ENCODE measurements at regions not wholly inside any gene's neighbourhood (a gene's known extent, or its start where the extent isn't known, plus 50 kb on each side); places are given as distances from the start of the nearest gene placed in this dataset.

GRCh38 chr3:54008099-54008498 is 114.3 kb upstream of the CACNA2D3 start:
- BruUV-seq (replicated peaks): no TSS peak
- no peaks in the 10 kb centered on the region for H3K36me3 ChIP-seq (ENCODE audit: control insufficient read depth, insufficient read depth, low read length)
- CTCF ChIA-PET: no interaction called here
- H3K9me3 ChIP-seq: no peaks in the 10 kb centered on the region
- TF ChIP-seq CTCF (IDR thresholded peaks at IDR 0.05; ENCODE audit: insufficient read depth in 1 of 2, low read depth in 1 of 2, low read length in 1 of 2, severe bottlenecking in 1 of 2, unreplicated experiment in 1 of 2): no peak
- H3K9me3 Mint-ChIP-seq (ENCODE audit: unreplicated experiment): no peaks in the 10 kb centered on the region
- no peak overlapping the region for H3K27ac Mint-ChIP-seq (ENCODE audit: unreplicated experiment)
- H3K4me3 Mint-ChIP-seq (ENCODE audit: unreplicated experiment): no peak overlapping the region
- no peaks in the 10 kb centered on the region for H3K27me3 Mint-ChIP-seq (ENCODE audit: insufficient read depth, unreplicated experiment)
- H3K36me3 Mint-ChIP-seq (ENCODE audit: insufficient read depth, unreplicated experiment): no peaks in the 10 kb centered on the region
- H3K4me1 Mint-ChIP-seq (ENCODE audit: low read depth, unreplicated experiment): no peaks in the 10 kb centered on the region
- intact Hi-C loops (cut with micrococcal nuclease; ENCODE audit: unreplicated experiment): no loop called here
- POLR2A ChIA-PET: no interaction called here
- no peaks in the 10 kb centered on the region for H3K27me3 ChIP-seq (replicated peaks; ENCODE audit: control insufficient read depth, insufficient read depth, low read length)
- no peaks in the 10 kb centered on the region for H3K4me1 ChIP-seq
- H3K4me3 ChIP-seq (ENCODE audit: low read depth, low read length): no peak overlapping the region
- DNase-seq: no peak

GRCh38 chr3:54004335-54004734 is 112.7 kb upstream of the SELENOK start:
- POLR2A ChIA-PET: no interaction called here
- BruUV-seq (replicated peaks): no TSS peak
- H3K27ac Mint-ChIP-seq (ENCODE audit: unreplicated experiment): no peak overlapping the region

GRCh38 chr3:54003136-54003535 is 111.5 kb upstream of the SELENOK start:
- no TSS peak for BruUV-seq (replicated peaks)
- Mint-ChIP-seq H3K36me3 (ENCODE audit: insufficient read depth, unreplicated experiment) (no peaks in the 10 kb centered on the region), H3K9me3 (ENCODE audit: unreplicated experiment) (no peaks in the 10 kb centered on the region), H3K4me3 (ENCODE audit: unreplicated experiment) (no peak overlapping the region), H3K27ac (ENCODE audit: unreplicated experiment) (no peak overlapping the region), H3K27me3 (ENCODE audit: insufficient read depth, unreplicated experiment) (no peaks in the 10 kb centered on the region), H3K4me1 (ENCODE audit: low read depth, unreplicated experiment) (no peaks in the 10 kb centered on the region)
- no peaks in the 10 kb centered on the region for H3K4me1 ChIP-seq
- H3K27me3 ChIP-seq (replicated peaks; ENCODE audit: control insufficient read depth, insufficient read depth, low read length): no peaks in the 10 kb centered on the region
- no peak for TF ChIP-seq CTCF (IDR thresholded peaks at IDR 0.05; ENCODE audit: insufficient read depth in 1 of 2, low read depth in 1 of 2, low read length in 1 of 2, severe bottlenecking in 1 of 2, unreplicated experiment in 1 of 2)
- POLR2A ChIA-PET: no interaction called here
- CTCF ChIA-PET: no interaction called here
- no peak overlapping the region for H3K4me3 ChIP-seq (ENCODE audit: low read depth, low read length)
- H3K9me3 ChIP-seq: no peaks in the 10 kb centered on the region
- DNase-seq: no peak
- intact Hi-C loops (cut with micrococcal nuclease; ENCODE audit: unreplicated experiment): no loop called here
- no peaks in the 10 kb centered on the region for H3K36me3 ChIP-seq (ENCODE audit: control insufficient read depth, insufficient read depth, low read length)

More at GRCh38 chr3:54004335-54004734, 112.7 kb upstream of the SELENOK start:
- intact Hi-C loops (cut with micrococcal nuclease; ENCODE audit: unreplicated experiment): no loop called here
- H3K4me1 ChIP-seq: no peaks in the 10 kb centered on the region
- no peak for TF ChIP-seq CTCF (IDR thresholded peaks at IDR 0.05; ENCODE audit: insufficient read depth in 1 of 2, low read depth in 1 of 2, low read length in 1 of 2, severe bottlenecking in 1 of 2, unreplicated experiment in 1 of 2)
- Mint-ChIP-seq H3K36me3 (ENCODE audit: insufficient read depth, unreplicated experiment) (no peaks in the 10 kb centered on the region), H3K9me3 (ENCODE audit: unreplicated experiment) (no peaks in the 10 kb centered on the region), H3K4me3 (ENCODE audit: unreplicated experiment) (no peak overlapping the region), H3K4me1 (ENCODE audit: low read depth, unreplicated experiment) (no peaks in the 10 kb centered on the region), H3K27me3 (ENCODE audit: insufficient read depth, unreplicated experiment) (no peaks in the 10 kb centered on the region)
- no peaks in the 10 kb centered on the region for H3K36me3 ChIP-seq (ENCODE audit: control insufficient read depth, insufficient read depth, low read length)
- no peaks in the 10 kb centered on the region for H3K9me3 ChIP-seq
- CTCF ChIA-PET: no interaction called here
- no peak for DNase-seq
- no peaks in the 10 kb centered on the region for H3K27me3 ChIP-seq (replicated peaks; ENCODE audit: control insufficient read depth, insufficient read depth, low read length)
- no peak overlapping the region for H3K4me3 ChIP-seq (ENCODE audit: low read depth, low read length)

Measured in Caco-2 (cell line).